LNCAP (cell line): ENCODE measurements at regions not wholly inside any gene's neighbourhood (a gene's known extent, or its start where the extent isn't known, plus 50 kb on each side); places are given as distances from the start of the nearest gene placed in this dataset.

Experiments
- CTCF ChIP-seq: fragments of 450-650 bp; IDR thresholded peaks from 2 replicates; pipeline ENCODE4 v1.5.1; 2017; ENCODE audit warnings: mild to moderate bottlenecking

GRCh38 chr12:66960006-66960405 lies 281.1 kb upstream of the GRIP1 start:
- no peak for TF ChIP-seq CTCF

- no peak for TF ChIP-seq CTCF
Measured at GRCh38 chr12:66960704-66961690, 282.1 kb upstream of the GRIP1 start.

- TF ChIP-seq CTCF = no peak
Measured at GRCh38 chr12:66962290-66962689, 283.4 kb upstream of the GRIP1 start.

- no peak for TF ChIP-seq CTCF
Measured at GRCh38 chr12:66963901-66964300, 285.0 kb upstream of the GRIP1 start.

GRCh38 chr12:66964629-66965028 lies 285.8 kb upstream of the GRIP1 start:
- no peak for TF ChIP-seq CTCF

GRCh38 chr12:66965621-66966020 lies 286.7 kb upstream of the GRIP1 start:
- no peak for TF ChIP-seq CTCF

- TF ChIP-seq CTCF = no peak
Measured at GRCh38 chr12:66971816-66972215, 292.9 kb upstream of the GRIP1 start.
